CD4-positive, alpha-beta memory T cell (primary cell): ENCODE measurements at regions not wholly inside any gene's neighbourhood (a gene's known extent, or its start where the extent isn't known, plus 50 kb on each side); places are given as distances from the start of the nearest gene placed in this dataset.
A peak's percentile ranks its signal among the peaks of the same experiment; 100 is the strongest.

Source experiments
- CTCF ChIA-PET: fragments of 350-600 bp; sonication (Branson Sonifier 250); formaldehyde crosslinking; loops from one replicate; lab custom pipeline; 2021; ENCODE audit warnings: inconsistent platforms; ENCODE audit not compliant: partially characterized antibody; lab: Charles Lee
- POLR2A ChIA-PET: fragments of 350-600 bp; sonication (Branson Sonifier 250); formaldehyde crosslinking; loops from one replicate; lab custom pipeline; 2021; ENCODE audit not compliant: partially characterized antibody; lab: Charles Lee
- DNase-seq, 5 donors: peaks; one replicate each; pipeline versions ENCODE4 v3.0.0 to v3.0.0-alpha.2; 2020 to 2022; ENCODE audit warnings: mixed read lengths in 1 of 5
- H3K27ac ChIP-seq: one replicate; pipeline ENCODE4 v1.7.0; 2013; ENCODE audit warnings: low read depth, low read length
- H3K27me3 ChIP-seq: 2 replicates; pipeline ENCODE4 v1.7.0; 2013; ENCODE audit warnings: mild to moderate bottlenecking, low read length, moderate library complexity; ENCODE audit not compliant: insufficient read depth
- H3K36me3 ChIP-seq: 2 replicates; pipeline ENCODE4 v1.7.0; 2013; ENCODE audit warnings: mild to moderate bottlenecking, low read length, moderate library complexity; ENCODE audit not compliant: insufficient read depth
- H3K4me1 ChIP-seq: 2 replicates; pipeline ENCODE4 v1.7.0; 2013; ENCODE audit warnings: mild to moderate bottlenecking, low read length, moderate library complexity; ENCODE audit not compliant: insufficient read depth
- H3K4me3 ChIP-seq, 2 donors: one replicate each; pipeline ENCODE4 v1.7.0; 2013; ENCODE audit warnings: low read length in 2 of 2, mild to moderate bottlenecking in 1 of 2
- H3K9me3 ChIP-seq, 2 donors: one replicate each; pipeline ENCODE4 v1.7.0; 2013; ENCODE audit warnings: low read length in 2 of 2, control low read depth in 1 of 2; ENCODE audit not compliant: control insufficient read depth in 1 of 2
- H3K27ac Mint-ChIP-seq, 7 donors: one replicate each; pipeline ENCODE4 v1.8.0; 2020 to 2021; ENCODE audit warnings: mixed read lengths in 7 of 7, mild to moderate bottlenecking in 6 of 7, inconsistent platforms in 3 of 7, moderate library complexity in 3 of 7
- H3K27me3 Mint-ChIP-seq, 2 donors: one replicate each; pipeline ENCODE4 v1.8.0; 2020 to 2021; ENCODE audit warnings: mixed read lengths in 2 of 2
- H3K36me3 Mint-ChIP-seq, 2 donors: one replicate each; pipeline ENCODE4 v1.8.0; 2020 to 2021; ENCODE audit warnings: mixed read lengths in 2 of 2, inconsistent platforms in 1 of 2, mild to moderate bottlenecking in 1 of 2
- H3K4me1 Mint-ChIP-seq, 4 donors: one replicate each; pipeline ENCODE4 v1.8.0; 2020 to 2021; ENCODE audit warnings: mixed read lengths in 4 of 4, mild to moderate bottlenecking in 1 of 4
- H3K4me3 Mint-ChIP-seq, 8 donors: one replicate each; pipeline ENCODE4 v1.8.0; 2020 to 2021; ENCODE audit warnings: mixed read lengths in 8 of 8, mild to moderate bottlenecking in 7 of 8, moderate library complexity in 6 of 8, inconsistent platforms in 3 of 8
- H3K9me3 Mint-ChIP-seq, 8 donors: one replicate each; pipeline ENCODE4 v1.8.0; 2020 to 2021; ENCODE audit warnings: mixed read lengths in 8 of 8, mild to moderate bottlenecking in 5 of 8, inconsistent platforms in 3 of 8, moderate library complexity in 1 of 8
- intact Hi-C: fragments of 100-400 bp; cut with micrococcal nuclease; formaldehyde crosslinking; loops from one replicate; pipeline ENCODE4 v1.15.1; 2023

DNA sequence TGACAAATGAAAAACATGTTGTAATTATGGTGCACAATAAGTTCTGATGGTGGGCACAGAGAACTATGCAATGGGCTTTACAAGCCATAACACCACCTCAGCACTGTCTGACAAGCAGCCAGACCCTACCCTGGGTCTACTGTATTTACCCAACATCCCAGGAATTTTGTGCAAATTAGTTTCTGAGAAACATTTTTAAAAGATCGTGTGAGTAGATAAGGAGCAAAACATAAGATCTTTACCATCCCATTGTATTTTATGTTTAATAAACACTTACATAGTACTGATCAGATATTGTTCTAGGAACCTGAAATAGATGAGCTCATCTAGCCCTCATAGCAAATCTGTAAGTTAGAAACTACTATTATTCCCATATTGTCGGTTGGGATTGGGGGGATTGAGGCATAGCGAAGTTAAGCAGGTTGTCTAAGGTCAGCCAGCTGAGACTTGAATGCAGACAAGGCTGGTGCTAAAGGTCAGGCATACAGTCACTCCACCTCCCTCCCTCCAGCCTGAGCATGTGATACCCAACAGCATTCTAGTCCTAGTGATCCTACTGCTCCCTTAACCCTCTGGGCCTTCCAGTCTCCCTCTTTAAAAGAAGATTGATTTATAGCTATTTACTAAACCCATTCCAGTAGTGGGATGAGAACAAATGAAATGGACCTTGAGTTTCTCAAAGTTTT is 67.4 kb upstream of the STAM2 start:
- Histone ChIP-seq H3K36me3 (no peaks in the 10 kb centered on the region), H3K4me3 (no peak overlapping the region), H3K4me1 (no peaks in the 10 kb centered on the region), H3K27ac (no peak overlapping the region), H3K9me3 (no peaks in the 10 kb centered on the region), H3K27me3 (no peaks in the 10 kb centered on the region)
- Mint-ChIP-seq H3K27me3 (peaks cover 0 to 2% of the 10 kb centered on the region in 2 donors), H3K9me3 (peaks cover 0 to 33% (median 8%) of the 10 kb centered on the region in 8 donors), H3K4me1 (peaks cover 0 to 1% (median 0%) of the 10 kb centered on the region in 4 donors), H3K36me3 (no peaks in the 10 kb centered on the region), H3K4me3 (no peak overlapping the region), H3K27ac (no peak overlapping the region)
- DNase-seq, result no peak
- intact Hi-C loops, result no loop called here
- ChIA-PET POLR2A (no interaction called here), CTCF (no interaction called here)

DNA sequence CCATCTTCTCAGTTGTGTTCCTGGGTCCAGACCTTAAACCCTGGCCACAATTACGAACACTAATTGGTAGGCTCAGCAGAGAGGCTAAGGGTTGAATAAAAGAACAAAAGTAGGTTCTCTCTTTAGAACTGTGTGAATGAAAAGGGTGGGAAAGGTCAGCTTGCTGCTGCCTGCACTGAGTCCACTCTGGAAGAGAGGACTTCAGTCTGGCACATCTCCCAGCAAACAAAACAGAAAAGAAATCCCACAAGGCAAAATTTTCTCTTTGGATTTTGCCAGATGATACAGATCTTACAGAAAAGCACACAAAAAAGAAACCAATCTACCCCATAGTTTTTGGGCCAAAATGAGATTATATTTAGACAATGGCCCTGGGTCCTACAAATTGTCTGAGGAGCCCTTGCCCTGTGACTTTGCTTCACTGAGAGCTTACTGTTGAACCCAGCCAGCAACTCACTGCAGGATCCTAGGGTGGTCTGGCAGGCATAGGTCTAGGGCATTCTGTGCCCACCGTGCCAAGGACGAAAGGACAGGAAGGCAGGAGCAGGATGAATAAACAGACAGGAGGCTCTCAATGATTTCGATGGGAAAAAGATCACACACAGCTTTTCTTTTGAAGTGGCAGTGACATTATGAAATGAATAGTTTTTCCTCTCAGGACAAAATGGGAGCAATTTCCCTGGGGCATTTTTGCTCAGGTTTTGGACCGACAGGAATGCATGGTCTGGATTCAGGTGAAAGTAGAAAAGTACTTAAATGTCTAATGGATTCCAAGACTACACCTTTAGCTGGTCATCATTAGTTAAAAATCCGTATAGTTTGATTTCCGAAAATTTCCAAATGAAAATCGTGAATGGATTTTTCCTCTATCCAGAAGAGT is 68.4 kb upstream of the STAM2 start:
- CTCF ChIA-PET, result no interaction called here

GRCh38 chr2:152245653-152246052 is 70.1 kb upstream of the STAM2 start:
- no peak for DNase-seq
- no peaks in the 10 kb centered on the region for H3K36me3 ChIP-seq
- H3K27ac ChIP-seq, result no peak overlapping the region
- Mint-ChIP-seq H3K4me1 (peaks cover 0 to 1% (median 0%) of the 10 kb centered on the region in 4 donors), H3K27ac (no peak overlapping the region), H3K27me3 (peaks cover 1 to 4% of the 10 kb centered on the region in 2 donors), H3K36me3 (no peaks in the 10 kb centered on the region), H3K4me3 (no peak overlapping the region), H3K9me3 (peaks cover 0 to 16% (median 3%) of the 10 kb centered on the region in 8 donors)
- CTCF ChIA-PET, result no interaction called here
- intact Hi-C loops, result no loop called here
- POLR2A ChIA-PET, result no interaction called here
- H3K4me3 ChIP-seq, result no peak overlapping the region
- no peaks in the 10 kb centered on the region for H3K9me3 ChIP-seq
- no peaks in the 10 kb centered on the region for H3K27me3 ChIP-seq
- no peaks in the 10 kb centered on the region for H3K4me1 ChIP-seq

More for the DNA sequence above, 68.4 kb upstream of the STAM2 start:
- H3K27me3 ChIP-seq, result no peaks in the 10 kb centered on the region
- H3K36me3 ChIP-seq, result no peaks in the 10 kb centered on the region
- no peak for DNase-seq
- H3K4me3 ChIP-seq, result no peak overlapping the region
- intact Hi-C loops, result no loop called here
- Mint-ChIP-seq H3K4me3 (no peak overlapping the region), H3K27me3 (peaks cover 0 to 2% of the 10 kb centered on the region in 2 donors), H3K36me3 (no peaks in the 10 kb centered on the region), H3K9me3 (peaks cover 0 to 32% (median 8%) of the 10 kb centered on the region in 8 donors), H3K4me1 (peaks cover 0 to 1% (median 0%) of the 10 kb centered on the region in 4 donors), H3K27ac (no peak overlapping the region)
- no peak overlapping the region for H3K27ac ChIP-seq
- H3K9me3 ChIP-seq, result no peaks in the 10 kb centered on the region
- POLR2A ChIA-PET, result no interaction called here
- no peaks in the 10 kb centered on the region for H3K4me1 ChIP-seq

DNA sequence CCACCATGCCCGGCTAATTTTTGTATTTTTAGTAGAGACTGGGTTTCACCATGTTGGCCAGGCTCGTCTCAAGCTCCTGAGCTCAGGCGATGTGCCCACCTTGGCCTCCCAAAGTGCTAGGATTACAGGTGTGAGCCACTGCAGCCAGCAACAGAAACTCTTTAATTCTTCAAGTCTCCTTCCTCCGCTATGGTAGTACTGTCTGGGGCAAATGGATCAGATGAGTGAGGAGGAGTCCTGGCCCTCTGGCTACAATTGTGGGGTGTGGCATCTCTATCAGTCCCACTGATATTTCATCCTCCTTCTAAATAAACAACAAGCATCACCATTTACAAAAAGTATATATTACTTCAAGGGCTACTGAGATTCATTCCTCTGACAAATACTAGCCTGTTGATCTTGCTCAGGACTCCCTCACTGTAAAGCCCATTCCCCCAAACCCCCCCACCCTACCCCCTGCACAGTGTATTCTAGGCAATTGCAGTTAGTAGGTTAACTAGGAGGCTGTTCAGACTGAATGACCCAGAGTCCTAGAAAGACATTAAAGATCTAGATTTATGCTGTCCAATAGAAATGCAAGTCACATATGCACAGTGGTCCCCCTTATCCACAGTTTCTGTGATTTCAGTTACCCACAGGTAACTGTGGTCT is 71.2 kb upstream of the STAM2 start:
- DNase-seq, result no peak
- Histone ChIP-seq H3K4me3 (no peak overlapping the region), H3K27ac (no peak overlapping the region), H3K27me3 (no peaks in the 10 kb centered on the region), H3K36me3 (no peaks in the 10 kb centered on the region), H3K9me3 (no peaks in the 10 kb centered on the region), H3K4me1 (no peaks in the 10 kb centered on the region)
- no peak overlapping the region for H3K27ac Mint-ChIP-seq
- ChIA-PET CTCF (no interaction called here), POLR2A (no interaction called here)
- H3K4me1 Mint-ChIP-seq, result peaks cover 0 to 1% (median 0%) of the 10 kb centered on the region in 4 donors
- intact Hi-C loops, result no loop called here
- H3K4me3 Mint-ChIP-seq, result no peak overlapping the region
- no peaks in the 10 kb centered on the region for H3K36me3 Mint-ChIP-seq
- peaks cover 1 to 4% of the 10 kb centered on the region in 2 donors for H3K27me3 Mint-ChIP-seq
- peaks cover 0 to 4% (median 0%) of the 10 kb centered on the region in 8 donors for H3K9me3 Mint-ChIP-seq

- no peaks in the 10 kb centered on the region for H3K9me3 Mint-ChIP-seq
- ChIA-PET POLR2A (no interaction called here), CTCF (no interaction called here)
- no peaks in the 10 kb centered on the region for H3K36me3 ChIP-seq
- H3K27ac ChIP-seq, result no peak overlapping the region
- no peaks in the 10 kb centered on the region for H3K36me3 Mint-ChIP-seq
- DNase-seq, result no peak
- no peak overlapping the region for H3K27ac Mint-ChIP-seq
- peaks cover 1 to 4% of the 10 kb centered on the region in 2 donors for H3K27me3 Mint-ChIP-seq
- intact Hi-C loops, result no loop called here
- H3K9me3 ChIP-seq, result no peaks in the 10 kb centered on the region
- no peaks in the 10 kb centered on the region for H3K4me1 ChIP-seq
- H3K4me3 Mint-ChIP-seq, result no peak overlapping the region
- H3K4me1 Mint-ChIP-seq, result peaks cover 0 to 1% (median 0%) of the 10 kb centered on the region in 4 donors
- no peak overlapping the region for H3K4me3 ChIP-seq
- no peaks in the 10 kb centered on the region for H3K27me3 ChIP-seq
Measured at GRCh38 chr2:152247337-152247695, 71.8 kb upstream of the STAM2 start.

DNA sequence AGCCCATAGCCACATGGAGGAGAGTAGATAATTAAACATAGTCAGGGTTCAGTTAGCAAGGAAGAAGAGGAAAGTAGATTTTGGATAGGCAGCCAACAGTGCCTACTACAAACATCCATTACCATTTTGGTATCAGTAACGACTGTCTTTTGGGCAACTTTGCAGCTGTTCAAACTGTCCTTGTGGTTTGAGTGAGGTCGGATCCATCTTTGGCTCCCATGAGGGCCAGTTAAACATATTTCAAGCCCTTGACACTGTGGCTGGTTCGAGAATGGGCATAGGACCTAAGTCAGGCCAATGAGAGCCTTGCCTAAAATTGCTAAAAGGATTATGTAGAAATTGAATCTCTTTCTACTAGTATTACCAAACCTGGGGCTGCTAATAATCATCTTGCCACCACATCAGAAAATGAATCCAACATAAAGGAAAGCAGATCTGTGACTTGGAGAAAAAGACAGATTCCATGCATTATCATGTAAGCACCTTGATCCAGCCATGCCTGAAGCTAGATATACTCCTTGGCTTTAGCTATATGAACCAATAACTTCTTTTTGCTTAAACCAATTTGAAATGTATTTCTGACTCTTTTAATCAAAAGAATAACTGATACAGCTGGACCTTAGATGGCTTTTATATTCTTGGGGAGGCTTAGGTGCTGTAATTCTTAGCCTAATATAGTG is 75.0 kb upstream of the STAM2 start:
- no peaks in the 10 kb centered on the region for H3K9me3 Mint-ChIP-seq
- peak overlapping the region in 1 of 7 donors; percentile 62 for H3K27ac Mint-ChIP-seq
- ChIA-PET CTCF (no interaction called here), POLR2A (no interaction called here)
- Histone ChIP-seq H3K27me3 (no peaks in the 10 kb centered on the region), H3K9me3 (no peaks in the 10 kb centered on the region), H3K4me1 (no peaks in the 10 kb centered on the region), H3K36me3 (no peaks in the 10 kb centered on the region), H3K4me3 (no peak overlapping the region), H3K27ac (no peak overlapping the region)
- H3K36me3 Mint-ChIP-seq, result no peaks in the 10 kb centered on the region
- peaks cover 0 to 1% (median 0%) of the 10 kb centered on the region in 4 donors for H3K4me1 Mint-ChIP-seq
- no peak overlapping the region for H3K4me3 Mint-ChIP-seq
- DNase-seq, result no peak
- peaks cover 1 to 8% of the 10 kb centered on the region in 2 donors for H3K27me3 Mint-ChIP-seq
- intact Hi-C loops, result no loop called here

DNA sequence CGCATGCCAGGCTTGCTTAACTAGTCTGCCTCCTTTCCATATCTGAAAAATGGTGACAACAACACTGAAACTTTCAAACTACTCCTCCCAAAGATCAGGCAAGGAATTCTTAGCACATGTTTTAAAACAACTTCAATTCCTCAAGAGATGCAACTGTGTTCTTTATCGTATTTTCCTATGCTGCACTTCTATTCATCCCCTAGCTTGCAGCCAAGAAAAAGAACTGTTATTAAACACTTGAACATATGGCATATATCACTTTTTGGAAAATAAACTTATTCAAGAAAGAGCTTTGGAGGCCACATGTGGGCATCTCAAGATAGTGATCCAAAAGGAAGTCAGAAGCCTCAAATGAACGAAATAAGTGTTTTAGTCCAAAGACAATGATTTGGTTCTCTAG is 75.6 kb upstream of the STAM2 start:
- Mint-ChIP-seq H3K27ac (no peak overlapping the region), H3K27me3 (peaks cover 1 to 11% of the 10 kb centered on the region in 2 donors), H3K36me3 (no peaks in the 10 kb centered on the region), H3K4me3 (no peak overlapping the region), H3K4me1 (peaks cover 0 to 1% (median 0%) of the 10 kb centered on the region in 4 donors), H3K9me3 (no peaks in the 10 kb centered on the region)
- intact Hi-C loops, result no loop called here
- no peaks in the 10 kb centered on the region for H3K4me1 ChIP-seq
- H3K27ac ChIP-seq, result no peak overlapping the region
- ChIA-PET POLR2A (no interaction called here), CTCF (no interaction called here)
- DNase-seq, result no peak
- H3K36me3 ChIP-seq, result no peaks in the 10 kb centered on the region
- no peaks in the 10 kb centered on the region for H3K27me3 ChIP-seq
- H3K9me3 ChIP-seq, result no peaks in the 10 kb centered on the region
- H3K4me3 ChIP-seq, result no peak overlapping the region
